GM12874 (cell line): ENCODE measurements at regions not wholly inside any gene's neighbourhood (a gene's known extent, or its start where the extent isn't known, plus 50 kb on each side); places are given as distances from the start of the nearest gene placed in this dataset.

Experiments used
- CTCF ChIP-seq: IDR thresholded peaks from 2 replicates; pipeline ENCODE4 v1.5.1; 2011; ENCODE audit warnings: low read depth, mild to moderate bottlenecking, control low read depth, low read length, moderate library complexity; ENCODE audit not compliant: insufficient read depth

- no peak for TF ChIP-seq CTCF
Measured at GRCh38 chr18:34097312-34097711, 127.4 kb downstream of the NOL4 start.

GRCh38 chr18:34094148-34094547 is 130.6 kb downstream of the NOL4 start:
- no peak for TF ChIP-seq CTCF

- no peak for TF ChIP-seq CTCF
Measured at GRCh38 chr18:34092796-34093195, 131.9 kb downstream of the NOL4 start.

GRCh38 chr18:34086370-34086769 is 138.3 kb downstream of the NOL4 start:
- TF ChIP-seq CTCF: no peak

- no peak for TF ChIP-seq CTCF
Measured at GRCh38 chr18:34085140-34085739, 139.5 kb downstream of the NOL4 start.

GRCh38 chr18:34084635-34085034 is 140.1 kb downstream of the NOL4 start:
- no peak for TF ChIP-seq CTCF

GRCh38 chr18:34083910-34084535 is 140.7 kb downstream of the NOL4 start:
- TF ChIP-seq CTCF: no peak
